ENCODE measurements at regions not wholly inside any gene's neighbourhood (a gene's known extent, or its start where the extent isn't known, plus 50 kb on each side); places are given as distances from the start of the nearest gene placed in this dataset.

DNA sequence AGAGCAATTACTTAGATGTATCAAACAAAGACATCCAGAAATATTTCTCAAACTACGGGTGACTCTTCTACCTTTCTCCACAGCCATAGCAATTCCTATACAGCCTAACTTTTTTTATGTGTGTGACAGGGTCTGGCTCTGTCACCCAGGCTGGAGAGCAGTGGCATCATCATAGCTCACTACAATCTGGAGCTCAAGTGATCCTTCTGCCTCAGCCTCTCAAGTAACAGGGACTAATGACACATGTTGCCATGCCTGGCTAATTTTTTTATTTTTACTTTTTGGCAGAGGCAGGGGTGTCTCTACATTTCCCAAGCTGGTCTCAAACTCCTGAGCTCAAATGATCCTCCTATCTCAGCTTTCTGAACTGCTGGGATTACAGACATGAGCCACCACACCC lies 328.9 kb upstream of the NT5C1B start:
- no peak for DNase-seq (ENCODE audit: low read depth)
- no peak for TF ChIP-seq CTCF (IDR thresholded peaks at IDR 0.05; ENCODE audit: insufficient read depth, low read depth, low read length, missing control alignments)
- H3K4me3 ChIP-seq (ENCODE audit: low read length): no peak overlapping the region

GRCh38 chr2:18915227-18915626 lies 325.9 kb upstream of the NT5C1B start:
- DNase-seq (ENCODE audit: low read depth): no peak
- no peak for TF ChIP-seq CTCF (IDR thresholded peaks at IDR 0.05; ENCODE audit: insufficient read depth, low read depth, low read length, missing control alignments)
- no peak overlapping the region for H3K4me3 ChIP-seq (ENCODE audit: low read length)

GRCh38 chr2:18913512-18913911 lies 324.1 kb upstream of the NT5C1B start:
- H3K4me3 ChIP-seq (ENCODE audit: low read length): no peak overlapping the region
- TF ChIP-seq CTCF (IDR thresholded peaks at IDR 0.05; ENCODE audit: insufficient read depth, low read depth, low read length, missing control alignments): no peak
- no peak for DNase-seq (ENCODE audit: low read depth)

DNA sequence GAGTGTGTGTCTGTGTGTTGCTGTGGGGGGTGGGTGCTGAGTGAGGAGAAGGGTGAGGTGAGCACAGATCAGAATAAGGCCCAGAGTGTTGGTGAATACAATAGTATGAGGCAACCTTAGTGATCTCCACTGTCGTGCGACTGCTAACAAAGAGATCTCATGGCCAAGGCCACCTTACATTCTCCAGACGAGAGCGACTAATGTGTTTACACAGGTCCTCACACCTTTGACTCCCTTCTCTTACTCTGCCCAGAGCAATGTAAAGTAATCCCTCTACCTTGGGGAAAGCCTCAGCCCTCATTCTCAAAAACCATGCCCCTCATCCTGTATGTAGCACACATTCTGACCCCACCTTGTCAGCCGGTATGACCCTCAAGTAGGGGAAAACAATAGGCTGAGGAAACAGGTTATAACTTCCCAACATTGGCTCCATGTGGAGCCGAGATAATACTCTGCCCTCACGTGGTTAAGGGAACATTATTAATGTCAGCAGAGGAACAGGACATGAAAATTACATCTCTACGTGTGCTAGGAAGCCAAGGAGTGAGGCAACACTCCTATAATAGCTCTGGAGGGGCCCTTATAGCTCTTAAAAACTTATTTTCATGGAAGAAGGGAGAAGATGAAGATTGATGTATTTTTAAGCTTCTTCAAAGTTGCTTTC lies 323.0 kb upstream of the NT5C1B start:
- TF ChIP-seq CTCF (IDR thresholded peaks at IDR 0.05; ENCODE audit: insufficient read depth, low read depth, low read length, missing control alignments): no peak
- DNase-seq (ENCODE audit: low read depth): no peak
- H3K4me3 ChIP-seq (ENCODE audit: low read length): no peak overlapping the region

GRCh38 chr2:18911416-18911815 lies 322.0 kb upstream of the NT5C1B start:
- H3K4me3 ChIP-seq (ENCODE audit: low read length): no peak overlapping the region
- DNase-seq (ENCODE audit: low read depth): no peak
- no peak for TF ChIP-seq CTCF (IDR thresholded peaks at IDR 0.05; ENCODE audit: insufficient read depth, low read depth, low read length, missing control alignments)

DNA sequence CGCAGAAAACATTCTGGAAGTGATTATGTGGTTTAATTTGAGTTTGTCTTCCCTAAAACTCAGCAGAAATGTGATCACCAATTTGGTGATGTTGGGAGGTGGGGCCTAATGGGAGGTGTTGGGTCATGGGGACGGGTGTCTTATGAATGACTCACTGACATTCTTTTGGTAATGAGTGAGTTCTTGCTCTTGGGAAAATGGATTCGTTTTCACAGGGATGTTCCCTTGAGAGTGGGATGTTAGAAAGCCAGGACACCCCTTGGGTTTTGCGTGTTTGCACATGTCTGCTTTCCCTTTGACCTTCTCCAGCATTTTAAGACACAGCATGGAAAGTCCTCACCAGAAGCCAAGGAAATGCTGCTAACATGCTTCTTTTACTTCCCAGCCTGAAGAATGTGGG lies 321.5 kb upstream of the NT5C1B start:
- peak; percentile 92 for DNase-seq (ENCODE audit: low read depth)
- no peak for TF ChIP-seq CTCF (IDR thresholded peaks at IDR 0.05; ENCODE audit: insufficient read depth, low read depth, low read length, missing control alignments)
- H3K4me3 ChIP-seq (ENCODE audit: low read length): no peak overlapping the region

GRCh38 chr2:18907937-18908336 lies 318.6 kb upstream of the NT5C1B start:
- no peak for DNase-seq (ENCODE audit: low read depth)
- no peak for TF ChIP-seq CTCF (IDR thresholded peaks at IDR 0.05; ENCODE audit: insufficient read depth, low read depth, low read length, missing control alignments)
- H3K4me3 ChIP-seq (ENCODE audit: low read length): no peak overlapping the region
